ENCODE measurements at regions not wholly inside any gene's neighbourhood (a gene's known extent, or its start where the extent isn't known, plus 50 kb on each side); places are given as distances from the start of the nearest gene placed in this dataset.

GRCh38 chr7:152989889-152990380, 230.4 kb downstream of the ACTR3B start:
- no peak overlapping the region; the same call in 1 of the 2 replicates for H4K91ac ChIP-seq (ENCODE audit: insufficient read depth, low read depth, low read length)
- H3K27me3 ChIP-seq (ENCODE audit: control insufficient read depth, insufficient read depth, low read length), result no peaks in the 10 kb centered on the region
- H4K8ac ChIP-seq (ENCODE audit: low read depth in 2 of 2, low read length in 2 of 2), result peak overlapping the region; percentile 56 to 84; a peak in 2 of 4 replicates
- ATAC-seq (ENCODE audit: low read depth) (peak; percentile 63), DNase-seq (peak; percentile 3)
- H3K9me1 ChIP-seq (ENCODE audit: insufficient read depth, low read length), result no peaks in the 10 kb centered on the region
- H3K4me3 ChIP-seq (ENCODE audit: insufficient read depth, low read depth, low read length), result no peak overlapping the region
- H3K14ac ChIP-seq (replicated peaks; ENCODE audit: low read depth, low read length), result no peak overlapping the region
- ChIA-PET POLR2A (ENCODE audit: unreplicated experiment) (no interaction called here), CTCF (no interaction called here)
- H2BK15ac ChIP-seq (ENCODE audit: low read depth, low read length), result no peak overlapping the region
- H3K4me2 ChIP-seq (ENCODE audit: low read depth, low read length), result no peak overlapping the region; the same call in 1 of the 2 replicates
- no CpG with 5 or more reads among the region's 8 CpGs for WGBS, 2 experiments (ENCODE audit: extremely low coverage in 2 of 2, insufficient read length in 1 of 2)
- no peak overlapping the region for H3K56ac ChIP-seq (ENCODE audit: extremely low read depth, insufficient read depth, low read length)
- H4K5ac ChIP-seq (ENCODE audit: low read depth, low read length), result peak overlapping the region; percentile 77
- H3K9me3 ChIP-seq (ENCODE audit: control insufficient read depth, insufficient read depth, low read length), result peaks cover 9% of the 10 kb centered on the region; the same call in 1 of the 2 replicates
- dilution Hi-C loops (cut with HindIII; ENCODE audit: low sequenced_read_pairs, unreplicated experiment) (no loop called here), intact Hi-C loops (cut with micrococcal nuclease) (no loop called here), in situ Hi-C loops (cut with MboI; ENCODE audit: low sequenced_read_pairs) (no loop called here)
- H2AK9ac ChIP-seq (replicated peaks; ENCODE audit: low read depth, low read length, poor library complexity), result no peak overlapping the region
- no peak overlapping the region for H3K4ac ChIP-seq (ENCODE audit: low read depth, low read length)
- peak overlapping the region; percentile 3; the same call in 1 of the 2 replicates for H2BK120ac ChIP-seq (ENCODE audit: low read depth, low read length)
- no peak for TF ChIP-seq CHD1 (IDR thresholded peaks at IDR 0.05; ENCODE audit: low read depth, low read length)
- no peak for TF ChIP-seq MXI1 (IDR thresholded peaks at IDR 0.05; ENCODE audit: borderline replicate concordance, low read depth, low read length)
- no peak for TF ChIP-seq CTCF (conservative IDR thresholded peaks at IDR 0.05; ENCODE audit: low read depth, low read length)
- no peak for TF ChIP-seq RFX5 (IDR thresholded peaks at IDR 0.05; ENCODE audit: low read depth, low read length)
- TF ChIP-seq RCOR1 (IDR thresholded peaks at IDR 0.05; ENCODE audit: insufficient replicate concordance, low read length), result no peak
- no peak for TF ChIP-seq SMC3 (IDR thresholded peaks at IDR 0.05; ENCODE audit: low read depth, low read length)
- TF ChIP-seq FOS (IDR thresholded peaks at IDR 0.05; ENCODE audit: low read depth, low read length), result no peak
- TF ChIP-seq POLR2A (IDR thresholded peaks at IDR 0.05; ENCODE audit: low read depth, low read length), result no peak
- H3K23ac ChIP-seq (ENCODE audit: low read depth, low read length), result no peak overlapping the region
- H3K36me3 ChIP-seq (ENCODE audit: control insufficient read depth, insufficient read depth, low read length), result no peaks in the 10 kb centered on the region
- peaks cover 2% of the 10 kb centered on the region; the same call in 1 of the 2 replicates for H3K4me1 ChIP-seq (ENCODE audit: control insufficient read depth, insufficient read depth, low read length)
- BruUV-seq (replicated peaks), result no TSS peak
- H3K18ac ChIP-seq (ENCODE audit: low read depth, low read length), result peak overlapping the region; percentile 100
- peak overlapping the region; percentile 37; the same call in 1 of the 2 replicates for H3K9ac ChIP-seq (ENCODE audit: low read depth, low read length)
- peak overlapping the region; percentile 53; the same call in 1 of the 2 replicates for H2BK20ac ChIP-seq (ENCODE audit: low read depth, low read length)
- H2AK5ac ChIP-seq (ENCODE audit: low read depth, low read length), result no peak overlapping the region
- H2AFZ ChIP-seq (replicated peaks; ENCODE audit: low read length, poor library complexity), result no peak overlapping the region
- peak overlapping the region; percentile 93 for H2BK5ac ChIP-seq (ENCODE audit: low read depth, low read length, poor library complexity, severe bottlenecking)
- H4K20me1 ChIP-seq (ENCODE audit: insufficient read depth, low read length), result no peaks in the 10 kb centered on the region
- no peaks in the 10 kb centered on the region for H3K79me1 ChIP-seq (ENCODE audit: low read depth in 1 of 2, low read length in 2 of 2)
- peak overlapping the region; percentile 78 for H3K27ac ChIP-seq (ENCODE audit: insufficient read depth, low read length)
